GM12878 (cell line): ENCODE measurements at regions not wholly inside any gene's neighbourhood (a gene's known extent, or its start where the extent isn't known, plus 50 kb on each side); places are given as distances from the start of the nearest gene placed in this dataset.
A peak's percentile ranks its signal among the peaks of the same experiment; 100 is the strongest.

ENCODE experiments used
- ATF7 ChIP-seq: fragments of 450-650 bp; IDR thresholded peaks from 2 replicates; pipeline ENCODE4 v1.6.1; 2016; ENCODE audit warnings: low read depth, mild to moderate bottlenecking
- CREB1 ChIP-seq: IDR thresholded peaks from 2 replicates; pipeline ENCODE4 v1.6.1; 2012; ENCODE audit warnings: low read depth, mild to moderate bottlenecking, inconsistent platforms
- EZH2 ChIP-seq: IDR thresholded peaks from 2 replicates; pipeline ENCODE4 v1.6.1; 2012; ENCODE audit warnings: low read depth, mild to moderate bottlenecking, control low read depth, inconsistent platforms, low read length, borderline replicate concordance; ENCODE audit not compliant: control insufficient read depth
- MEF2B ChIP-seq: fragments of 450-650 bp; IDR thresholded peaks from 2 replicates; pipeline ENCODE4 v1.6.1; 2018; ENCODE audit warnings: mild to moderate bottlenecking, moderate library complexity; ENCODE audit not compliant: partially characterized antibody, poor library complexity, severe bottlenecking
- NFXL1 ChIP-seq: fragments of 450-650 bp; IDR thresholded peaks from 2 replicates; pipeline ENCODE4 v1.6.1; 2017; ENCODE audit warnings: antibody characterized with exemption, mild to moderate bottlenecking, borderline replicate concordance
- NRF1 ChIP-seq: conservative IDR thresholded peaks from 2 replicates; pipeline ENCODE4 v1.6.1; 2011; ENCODE audit warnings: mild to moderate bottlenecking, low read depth, low read length, improper control_type of control experiment
- PAX8 ChIP-seq: fragments of 450-650 bp; IDR thresholded peaks from 2 replicates; pipeline ENCODE4 v1.6.1; 2017; ENCODE audit warnings: mild to moderate bottlenecking, moderate library complexity
- SMAD5 ChIP-seq: IDR thresholded peaks from 2 replicates; pipeline ENCODE4 v1.6.1; 2016; ENCODE audit warnings: antibody characterized with exemption, low read depth
- SP1 ChIP-seq: IDR thresholded peaks from one replicate; pipeline ENCODE4 v1.6.1; 2011; ENCODE audit warnings: low read depth, low read length
- SPI1 ChIP-seq: IDR thresholded peaks from 2 replicates; pipeline ENCODE4 v1.6.1; 2011; ENCODE audit warnings: low read depth, mild to moderate bottlenecking, low read length, moderate library complexity, borderline replicate concordance; ENCODE audit not compliant: insufficient read depth
- TF ChIP-seq, protein P1 (sequence below): fragments of 150-350 bp; IDR thresholded peaks from 2 replicates; pipeline ENCODE4 v1.6.1; 2016; ENCODE audit warnings: low read depth, low read length
- TF ChIP-seq, protein P2 (sequence below): IDR thresholded peaks from 2 replicates; pipeline ENCODE4 v1.6.1; 2011; ENCODE audit warnings: low read depth, mild to moderate bottlenecking, low read length, moderate library complexity, borderline replicate concordance; ENCODE audit errors: extremely low read depth
- TF ChIP-seq, protein P3 (sequence below): IDR thresholded peaks from 2 replicates; pipeline ENCODE4 v1.6.1; 2011; ENCODE audit warnings: borderline replicate concordance, low read depth, mild to moderate bottlenecking, moderate library complexity, low read length; ENCODE audit not compliant: insufficient read depth, poor library complexity, severe bottlenecking
- TF ChIP-seq, protein P4 (sequence below): fragments of 450-650 bp; IDR thresholded peaks from 2 replicates; pipeline ENCODE4 v1.6.1; 2017; ENCODE audit warnings: mild to moderate bottlenecking, moderate library complexity
- TF ChIP-seq, protein P5 (sequence below): fragments of 450-650 bp; IDR thresholded peaks from 2 replicates; pipeline ENCODE4 v1.6.1; 2017; ENCODE audit warnings: low read depth, mild to moderate bottlenecking, moderate library complexity
- TF ChIP-seq, protein P6 (sequence below): IDR thresholded peaks from 2 replicates; pipeline ENCODE4 v1.6.1; 2012; ENCODE audit warnings: low read depth, low read length, improper control_type of control experiment

DNA sequence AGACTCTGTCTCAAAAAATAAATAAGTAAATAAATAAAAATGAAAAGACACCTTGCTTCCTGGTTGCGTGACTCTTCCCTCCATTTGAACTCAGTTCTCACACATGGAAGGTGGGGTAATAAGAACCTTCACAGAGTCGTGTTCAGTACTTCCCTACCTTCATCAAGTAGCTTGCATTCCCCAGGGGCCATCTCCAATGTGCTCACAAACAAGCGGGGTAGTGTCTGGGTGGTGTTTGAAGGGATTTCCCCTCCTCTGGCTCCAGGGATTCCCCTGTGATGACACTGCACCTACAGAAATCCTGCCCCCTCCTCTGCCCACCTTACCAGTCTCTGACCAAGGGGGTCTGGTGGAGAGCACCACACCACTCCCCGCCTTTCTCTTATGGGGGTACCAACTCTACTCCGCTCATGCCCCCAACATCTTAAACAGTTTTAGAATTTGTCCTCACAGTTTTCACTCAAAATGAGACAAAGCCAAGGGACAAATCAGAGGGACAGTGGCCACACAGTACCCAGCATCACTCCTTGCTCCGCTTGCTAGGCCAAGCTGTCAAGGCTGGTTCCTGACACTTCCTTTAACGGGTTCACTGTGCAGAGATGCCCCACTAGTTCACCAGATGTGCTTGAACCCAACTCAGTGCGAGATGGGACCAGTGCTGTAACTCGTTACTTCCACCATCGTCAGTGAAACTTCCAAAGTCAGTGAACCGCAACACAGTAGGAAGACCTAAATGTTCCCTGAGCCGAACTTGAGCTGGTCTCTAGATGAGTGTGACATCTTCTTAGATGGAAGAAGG is 69.1 kb downstream of the COPRS start (continued):
- TF ChIP-seq, protein P1, sequence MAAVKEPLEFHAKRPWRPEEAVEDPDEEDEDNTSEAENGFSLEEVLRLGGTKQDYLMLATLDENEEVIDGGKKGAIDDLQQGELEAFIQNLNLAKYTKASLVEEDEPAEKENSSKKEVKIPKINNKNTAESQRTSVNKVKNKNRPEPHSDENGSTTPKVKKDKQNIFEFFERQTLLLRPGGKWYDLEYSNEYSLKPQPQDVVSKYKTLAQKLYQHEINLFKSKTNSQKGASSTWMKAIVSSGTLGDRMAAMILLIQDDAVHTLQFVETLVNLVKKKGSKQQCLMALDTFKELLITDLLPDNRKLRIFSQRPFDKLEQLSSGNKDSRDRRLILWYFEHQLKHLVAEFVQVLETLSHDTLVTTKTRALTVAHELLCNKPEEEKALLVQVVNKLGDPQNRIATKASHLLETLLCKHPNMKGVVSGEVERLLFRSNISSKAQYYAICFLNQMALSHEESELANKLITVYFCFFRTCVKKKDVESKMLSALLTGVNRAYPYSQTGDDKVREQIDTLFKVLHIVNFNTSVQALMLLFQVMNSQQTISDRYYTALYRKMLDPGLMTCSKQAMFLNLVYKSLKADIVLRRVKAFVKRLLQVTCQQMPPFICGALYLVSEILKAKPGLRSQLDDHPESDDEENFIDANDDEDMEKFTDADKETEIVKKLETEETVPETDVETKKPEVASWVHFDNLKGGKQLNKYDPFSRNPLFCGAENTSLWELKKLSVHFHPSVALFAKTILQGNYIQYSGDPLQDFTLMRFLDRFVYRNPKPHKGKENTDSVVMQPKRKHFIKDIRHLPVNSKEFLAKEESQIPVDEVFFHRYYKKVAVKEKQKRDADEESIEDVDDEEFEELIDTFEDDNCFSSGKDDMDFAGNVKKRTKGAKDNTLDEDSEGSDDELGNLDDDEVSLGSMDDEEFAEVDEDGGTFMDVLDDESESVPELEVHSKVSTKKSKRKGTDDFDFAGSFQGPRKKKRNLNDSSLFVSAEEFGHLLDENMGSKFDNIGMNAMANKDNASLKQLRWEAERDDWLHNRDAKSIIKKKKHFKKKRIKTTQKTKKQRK = no peak
- TF ChIP-seq PAX8 (no peak), CREB1 (no peak), SMAD5 (no peak), SP1 (no peak), ATF7 (peak; percentile 12; the same call in 1 of the 2 replicates), NFXL1 (no peak), MEF2B (peak; percentile 88), NRF1 (no peak), SPI1 (peak; percentile 16; the same call in 1 of the 2 replicates), EZH2 (no peak)
- TF ChIP-seq, protein P2, sequence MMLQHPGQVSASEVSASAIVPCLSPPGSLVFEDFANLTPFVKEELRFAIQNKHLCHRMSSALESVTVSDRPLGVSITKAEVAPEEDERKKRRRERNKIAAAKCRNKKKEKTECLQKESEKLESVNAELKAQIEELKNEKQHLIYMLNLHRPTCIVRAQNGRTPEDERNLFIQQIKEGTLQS = no peak
- TF ChIP-seq, protein P3, sequence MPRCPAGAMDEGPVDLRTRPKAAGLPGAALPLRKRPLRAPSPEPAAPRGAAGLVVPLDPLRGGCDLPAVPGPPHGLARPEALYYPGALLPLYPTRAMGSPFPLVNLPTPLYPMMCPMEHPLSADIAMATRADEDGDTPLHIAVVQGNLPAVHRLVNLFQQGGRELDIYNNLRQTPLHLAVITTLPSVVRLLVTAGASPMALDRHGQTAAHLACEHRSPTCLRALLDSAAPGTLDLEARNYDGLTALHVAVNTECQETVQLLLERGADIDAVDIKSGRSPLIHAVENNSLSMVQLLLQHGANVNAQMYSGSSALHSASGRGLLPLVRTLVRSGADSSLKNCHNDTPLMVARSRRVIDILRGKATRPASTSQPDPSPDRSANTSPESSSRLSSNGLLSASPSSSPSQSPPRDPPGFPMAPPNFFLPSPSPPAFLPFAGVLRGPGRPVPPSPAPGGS = no peak
- TF ChIP-seq, protein P4, sequence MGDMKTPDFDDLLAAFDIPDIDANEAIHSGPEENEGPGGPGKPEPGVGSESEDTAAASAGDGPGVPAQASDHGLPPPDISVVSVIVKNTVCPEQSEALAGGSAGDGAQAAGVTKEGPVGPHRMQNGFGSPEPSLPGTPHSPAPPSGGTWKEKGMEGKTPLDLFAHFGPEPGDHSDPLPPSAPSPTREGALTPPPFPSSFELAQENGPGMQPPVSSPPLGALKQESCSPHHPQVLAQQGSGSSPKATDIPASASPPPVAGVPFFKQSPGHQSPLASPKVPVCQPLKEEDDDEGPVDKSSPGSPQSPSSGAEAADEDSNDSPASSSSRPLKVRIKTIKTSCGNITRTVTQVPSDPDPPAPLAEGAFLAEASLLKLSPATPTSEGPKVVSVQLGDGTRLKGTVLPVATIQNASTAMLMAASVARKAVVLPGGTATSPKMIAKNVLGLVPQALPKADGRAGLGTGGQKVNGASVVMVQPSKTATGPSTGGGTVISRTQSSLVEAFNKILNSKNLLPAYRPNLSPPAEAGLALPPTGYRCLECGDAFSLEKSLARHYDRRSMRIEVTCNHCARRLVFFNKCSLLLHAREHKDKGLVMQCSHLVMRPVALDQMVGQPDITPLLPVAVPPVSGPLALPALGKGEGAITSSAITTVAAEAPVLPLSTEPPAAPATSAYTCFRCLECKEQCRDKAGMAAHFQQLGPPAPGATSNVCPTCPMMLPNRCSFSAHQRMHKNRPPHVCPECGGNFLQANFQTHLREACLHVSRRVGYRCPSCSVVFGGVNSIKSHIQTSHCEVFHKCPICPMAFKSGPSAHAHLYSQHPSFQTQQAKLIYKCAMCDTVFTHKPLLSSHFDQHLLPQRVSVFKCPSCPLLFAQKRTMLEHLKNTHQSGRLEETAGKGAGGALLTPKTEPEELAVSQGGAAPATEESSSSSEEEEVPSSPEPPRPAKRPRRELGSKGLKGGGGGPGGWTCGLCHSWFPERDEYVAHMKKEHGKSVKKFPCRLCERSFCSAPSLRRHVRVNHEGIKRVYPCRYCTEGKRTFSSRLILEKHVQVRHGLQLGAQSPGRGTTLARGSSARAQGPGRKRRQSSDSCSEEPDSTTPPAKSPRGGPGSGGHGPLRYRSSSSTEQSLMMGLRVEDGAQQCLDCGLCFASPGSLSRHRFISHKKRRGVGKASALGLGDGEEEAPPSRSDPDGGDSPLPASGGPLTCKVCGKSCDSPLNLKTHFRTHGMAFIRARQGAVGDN = 0 out of 2 replicates have a peak, but pooled peaks have one; percentile 18
- TF ChIP-seq, protein P5, sequence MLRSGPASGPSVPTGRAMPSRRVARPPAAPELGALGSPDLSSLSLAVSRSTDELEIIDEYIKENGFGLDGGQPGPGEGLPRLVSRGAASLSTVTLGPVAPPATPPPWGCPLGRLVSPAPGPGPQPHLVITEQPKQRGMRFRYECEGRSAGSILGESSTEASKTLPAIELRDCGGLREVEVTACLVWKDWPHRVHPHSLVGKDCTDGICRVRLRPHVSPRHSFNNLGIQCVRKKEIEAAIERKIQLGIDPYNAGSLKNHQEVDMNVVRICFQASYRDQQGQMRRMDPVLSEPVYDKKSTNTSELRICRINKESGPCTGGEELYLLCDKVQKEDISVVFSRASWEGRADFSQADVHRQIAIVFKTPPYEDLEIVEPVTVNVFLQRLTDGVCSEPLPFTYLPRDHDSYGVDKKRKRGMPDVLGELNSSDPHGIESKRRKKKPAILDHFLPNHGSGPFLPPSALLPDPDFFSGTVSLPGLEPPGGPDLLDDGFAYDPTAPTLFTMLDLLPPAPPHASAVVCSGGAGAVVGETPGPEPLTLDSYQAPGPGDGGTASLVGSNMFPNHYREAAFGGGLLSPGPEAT = peak; percentile 32; the same call in 1 of the 2 replicates
- TF ChIP-seq, protein P6, sequence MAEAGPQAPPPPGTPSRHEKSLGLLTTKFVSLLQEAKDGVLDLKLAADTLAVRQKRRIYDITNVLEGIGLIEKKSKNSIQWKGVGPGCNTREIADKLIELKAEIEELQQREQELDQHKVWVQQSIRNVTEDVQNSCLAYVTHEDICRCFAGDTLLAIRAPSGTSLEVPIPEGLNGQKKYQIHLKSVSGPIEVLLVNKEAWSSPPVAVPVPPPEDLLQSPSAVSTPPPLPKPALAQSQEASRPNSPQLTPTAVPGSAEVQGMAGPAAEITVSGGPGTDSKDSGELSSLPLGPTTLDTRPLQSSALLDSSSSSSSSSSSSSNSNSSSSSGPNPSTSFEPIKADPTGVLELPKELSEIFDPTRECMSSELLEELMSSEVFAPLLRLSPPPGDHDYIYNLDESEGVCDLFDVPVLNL = no peak
